SIG-M5 treated with dmso at 0.1 percent for 504 hours (cell line): ENCODE measurements at regions not wholly inside any gene's neighbourhood (a gene's known extent, or its start where the extent isn't known, plus 50 kb on each side); places are given as distances from the start of the nearest gene placed in this dataset.
A peak's percentile ranks its signal among the peaks of the same experiment; 100 is the strongest.

Experiments used
- DNase-seq: peaks from one replicate; lab custom pipeline; 2025; ENCODE audit not compliant: unreplicated experiment; lab: John Stamatoyannopoulos, UW

DNA sequence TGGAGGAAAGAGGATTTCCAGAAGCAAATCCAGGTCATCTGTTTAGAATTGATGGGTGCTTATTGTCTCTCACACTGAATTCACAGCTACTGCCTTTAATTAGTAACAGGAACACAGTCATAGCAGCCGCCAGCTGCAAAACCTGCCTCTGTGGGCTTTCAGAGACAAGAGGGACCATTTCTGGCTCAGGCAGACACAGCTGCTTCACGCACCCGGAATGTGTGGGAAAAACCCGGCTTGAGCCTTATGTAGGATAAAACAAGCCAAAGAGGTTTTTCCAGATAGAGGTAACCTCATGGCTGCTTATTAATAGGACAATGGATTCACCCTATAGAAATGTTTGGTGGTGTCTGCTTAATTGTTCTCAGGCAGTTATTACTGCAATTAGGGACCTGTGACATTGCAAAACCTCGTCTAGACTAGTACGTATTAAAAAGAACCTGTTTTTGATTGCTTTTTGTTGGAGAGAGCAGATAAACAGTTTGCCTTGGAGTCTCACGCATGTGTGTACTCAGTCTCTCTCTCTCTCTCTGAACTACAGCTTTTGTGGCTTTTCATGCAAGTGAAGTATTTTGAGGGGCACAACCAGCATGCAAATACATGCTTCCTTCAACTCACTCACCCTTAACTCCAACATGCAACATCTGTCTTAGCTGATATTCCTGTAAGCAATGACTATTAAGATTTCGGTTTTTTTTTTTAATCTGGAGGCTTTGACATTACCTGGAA lies 302.7 kb downstream of the PLK2 start:
- DNase-seq: no peak

DNA sequence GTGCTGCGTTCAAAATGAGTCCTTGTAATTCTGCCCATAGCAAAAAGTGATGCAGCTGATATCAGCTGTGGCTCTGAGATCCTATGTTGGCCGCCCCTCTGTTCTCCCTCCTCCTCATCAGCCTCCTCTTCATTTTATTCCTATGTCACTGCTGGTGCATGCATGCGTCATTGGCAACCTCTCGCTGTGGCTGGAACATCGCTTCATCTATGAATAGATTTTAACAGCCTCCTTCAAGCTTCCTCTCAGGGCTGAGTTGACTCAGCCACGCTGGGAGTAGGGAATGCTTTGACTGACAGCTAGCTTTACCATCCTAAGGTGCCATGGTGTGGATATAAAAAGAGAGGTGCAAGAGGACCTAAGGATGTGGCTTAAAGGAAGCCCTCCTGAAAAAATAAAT lies 303.5 kb downstream of the PLK2 start:
- no peak for DNase-seq

DNA sequence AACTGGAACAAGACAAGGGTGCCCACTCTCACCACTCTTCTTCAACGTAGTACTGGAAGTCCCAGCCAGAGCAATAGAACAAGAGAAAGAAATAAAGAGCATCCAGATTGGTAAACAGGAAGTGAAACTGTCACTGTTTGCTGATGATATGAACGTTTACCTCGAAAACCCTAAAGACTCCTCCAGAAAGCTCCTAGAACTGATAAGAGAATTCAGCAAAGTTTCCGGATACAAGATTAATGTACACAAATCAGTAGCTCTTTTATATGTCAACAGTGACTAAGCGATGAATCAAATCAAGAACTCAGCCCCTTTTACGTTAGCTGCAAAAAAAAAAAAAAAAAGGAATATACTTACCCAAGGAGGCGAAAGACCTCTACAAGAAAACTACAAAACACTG lies 306.6 kb downstream of the PLK2 start:
- DNase-seq: no peak

DNA sequence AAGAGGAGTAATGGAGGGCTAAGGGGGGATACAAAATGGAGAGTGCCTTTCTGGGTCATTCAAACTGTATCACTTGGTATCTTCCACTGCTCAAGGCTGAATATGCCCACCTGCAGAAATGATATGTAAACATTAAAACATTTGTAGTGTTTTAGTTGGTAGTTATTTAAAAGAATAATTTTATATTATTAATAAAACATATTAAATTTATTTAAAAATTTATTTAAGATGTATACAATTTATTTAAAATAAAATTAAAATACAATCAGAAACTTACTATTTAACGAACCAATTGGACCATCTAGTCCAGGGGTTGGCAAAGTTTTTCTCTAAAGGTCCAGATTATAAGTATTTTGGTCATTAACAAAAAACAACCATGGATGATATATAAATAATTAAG lies 308.5 kb downstream of the PLK2 start:
- DNase-seq: no peak

DNA sequence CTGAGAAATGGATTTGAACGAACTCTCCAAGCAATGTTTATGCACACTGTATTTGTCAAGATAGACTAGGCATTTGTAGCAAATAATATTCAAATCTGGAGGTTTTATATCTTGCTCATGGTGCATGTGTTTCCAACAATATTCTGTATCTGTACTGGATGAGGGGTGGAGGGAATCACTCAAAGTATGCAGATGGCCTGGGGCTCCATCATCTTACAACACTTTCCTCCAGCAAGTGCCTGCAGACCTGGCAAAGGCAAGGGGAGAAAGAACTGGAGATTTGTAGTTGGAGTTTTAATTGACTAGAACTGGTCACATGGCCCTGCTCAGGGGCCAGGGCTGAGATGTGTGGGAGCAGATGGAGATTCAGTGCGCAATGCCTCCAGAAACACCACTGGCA lies 309.0 kb downstream of the PLK2 start:
- DNase-seq: no peak

DNA sequence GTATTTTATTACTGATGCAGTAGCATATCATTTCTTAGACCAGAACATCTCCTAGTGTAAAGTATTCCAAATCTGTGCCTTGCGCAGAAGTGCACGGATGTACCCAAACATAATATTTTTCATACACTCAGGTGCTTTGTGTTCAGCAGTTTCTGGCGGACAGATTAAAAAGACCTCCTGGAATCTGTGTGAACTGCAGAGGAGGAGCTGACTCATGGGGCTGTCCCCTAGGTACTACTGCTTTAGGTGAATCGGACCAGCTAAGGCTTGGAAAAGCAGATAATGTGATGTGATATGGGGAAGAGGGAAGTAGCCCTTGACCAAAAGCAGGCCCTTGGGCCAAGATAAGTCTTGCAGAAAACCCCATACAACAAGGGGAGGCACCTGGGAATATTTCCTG lies 310.1 kb downstream of the PLK2 start:
- no peak for DNase-seq

DNA sequence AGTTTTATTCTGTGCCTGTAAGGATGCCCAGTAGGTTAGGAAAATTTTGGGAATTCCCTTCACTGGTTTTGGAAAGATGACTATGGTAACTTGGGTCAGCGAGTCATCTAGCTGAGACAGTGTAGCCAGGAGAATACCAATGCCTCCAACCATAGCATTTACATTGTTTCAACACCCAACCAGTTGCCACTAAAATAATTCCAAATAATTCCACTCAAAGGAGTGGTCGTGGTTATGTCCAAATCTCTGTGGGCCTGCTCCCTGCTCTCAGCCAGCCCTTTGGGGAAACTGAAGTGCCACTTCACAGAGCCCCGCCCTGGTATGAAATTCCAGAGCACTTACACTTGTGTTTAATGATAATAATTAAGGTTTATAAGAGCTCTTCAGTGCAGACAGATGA lies 310.5 kb downstream of the PLK2 start:
- no peak for DNase-seq

DNA sequence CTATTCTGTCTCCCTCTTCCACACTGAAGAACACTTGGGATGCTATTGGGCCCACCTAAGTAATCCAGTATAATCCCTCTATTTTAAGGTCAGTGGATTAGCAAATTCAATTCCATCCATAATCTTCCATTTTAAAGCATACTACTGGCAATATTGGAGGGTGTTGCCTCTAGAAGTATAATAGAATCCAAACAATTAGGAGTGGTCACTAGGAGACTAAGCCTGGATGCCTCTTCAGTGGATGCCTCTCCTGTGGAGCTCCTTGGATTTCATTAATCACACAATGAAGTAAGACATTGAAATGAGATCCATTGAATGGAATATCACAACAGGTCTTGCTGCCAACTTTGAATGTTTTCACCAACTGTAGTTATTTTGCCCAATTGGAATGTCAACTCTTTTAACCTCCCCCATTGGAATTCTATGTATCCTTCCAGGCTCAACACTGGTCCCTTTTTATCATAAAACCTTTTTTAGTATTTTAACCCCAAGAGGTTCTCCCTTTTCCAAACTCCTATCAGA lies 311.6 kb downstream of the PLK2 start:
- DNase-seq: no peak

DNA sequence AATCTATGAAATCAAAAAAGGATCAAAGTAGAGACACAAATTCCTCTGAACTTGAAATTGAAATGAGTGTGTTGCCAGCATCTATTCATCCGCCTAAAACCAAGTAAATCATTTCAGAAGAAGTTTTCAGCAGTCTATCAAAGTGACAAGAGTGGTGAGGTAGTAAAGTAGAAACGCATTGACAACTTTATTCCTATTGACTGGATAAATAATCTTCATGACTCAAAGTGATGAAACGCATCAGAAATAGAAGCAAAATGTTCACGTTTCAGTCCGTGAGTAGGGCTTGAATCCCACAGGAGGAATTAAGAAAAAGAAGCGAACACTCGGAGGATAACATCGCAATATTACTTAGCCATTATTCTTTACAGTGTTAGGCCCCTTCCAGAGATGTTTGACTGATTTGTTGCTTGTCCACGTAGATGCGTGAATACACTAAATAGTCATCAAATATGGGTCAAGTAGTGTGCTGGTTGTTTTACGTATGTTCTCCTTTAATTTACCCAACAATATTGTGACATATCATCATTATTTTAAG lies 314.4 kb downstream of the PLK2 start:
- no peak for DNase-seq

DNA sequence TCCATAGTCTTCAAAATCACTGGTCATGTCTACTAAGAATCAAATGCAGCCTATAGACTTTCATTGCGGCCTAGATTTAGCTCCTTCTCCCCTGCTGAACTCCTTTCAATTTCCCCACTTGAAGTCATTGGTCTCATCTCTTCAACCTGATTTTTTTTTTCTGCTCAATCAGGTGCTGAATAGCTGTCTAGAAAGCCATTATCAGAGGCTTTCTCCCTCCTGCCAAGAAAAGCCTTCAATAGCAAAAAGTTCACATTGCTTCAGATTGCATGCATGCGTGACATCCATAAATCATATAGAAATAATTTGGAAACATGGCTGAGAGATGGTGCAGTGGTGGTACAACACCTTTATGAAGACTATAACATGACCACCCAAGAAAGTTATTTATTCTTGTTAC lies 316.2 kb downstream of the PLK2 start:
- DNase-seq: no peak

DNA sequence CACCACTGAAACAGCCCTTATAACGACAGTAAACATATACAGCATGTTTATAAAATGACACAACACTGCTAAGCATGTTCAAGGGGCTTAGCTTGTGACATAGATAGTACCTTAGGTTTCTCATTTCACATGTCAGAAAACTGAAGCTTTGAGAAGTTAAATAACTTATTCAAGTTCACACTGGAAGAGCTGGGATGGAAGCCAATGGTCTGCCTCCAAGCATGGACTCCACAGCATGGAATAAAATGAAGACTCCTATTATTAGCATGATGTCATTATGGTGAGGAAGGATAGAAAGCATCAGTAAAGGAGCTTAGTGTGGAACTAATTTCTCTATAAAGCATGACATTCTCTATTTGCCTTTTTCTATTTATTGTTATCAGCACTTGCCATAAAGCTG lies 316.7 kb downstream of the PLK2 start:
- no peak for DNase-seq

DNA sequence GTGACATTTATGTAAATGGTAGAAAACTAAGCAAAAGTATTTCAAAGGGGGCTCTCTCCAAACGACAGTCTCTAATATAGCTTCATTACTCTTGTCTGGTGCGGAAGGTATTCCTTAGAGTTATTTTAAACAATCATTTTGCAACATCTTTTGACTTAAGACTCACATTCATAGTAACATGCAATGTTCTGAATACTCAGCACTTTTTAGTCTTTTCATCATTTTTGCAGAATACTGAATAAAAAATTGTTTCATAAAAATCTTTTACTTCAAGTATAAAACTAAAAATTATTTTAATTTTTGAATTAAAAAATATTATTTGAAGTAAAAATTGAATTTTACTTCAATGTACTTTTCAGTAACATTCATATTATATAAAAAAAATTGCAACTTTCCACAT lies 321.1 kb downstream of the PLK2 start:
- no peak for DNase-seq

DNA sequence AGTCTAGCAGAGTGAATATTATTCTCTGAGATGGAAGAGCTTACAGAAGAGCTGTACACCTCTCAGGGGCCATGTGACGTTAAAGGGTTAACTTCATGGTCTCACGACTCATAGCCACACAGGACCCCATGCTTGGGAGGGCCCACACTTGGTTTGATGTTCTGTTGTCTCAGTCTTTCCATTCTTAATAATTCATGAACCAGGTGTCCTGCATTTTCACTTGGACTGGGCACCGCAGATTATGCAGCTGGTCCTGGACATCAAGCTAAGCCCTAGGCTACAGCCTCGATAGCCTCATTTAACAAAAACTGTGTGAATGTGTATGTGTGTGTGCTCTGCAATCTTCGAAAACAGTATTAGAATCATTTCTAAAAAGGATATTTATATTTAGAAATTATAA lies 323.5 kb downstream of the PLK2 start:
- DNase-seq: no peak

DNA sequence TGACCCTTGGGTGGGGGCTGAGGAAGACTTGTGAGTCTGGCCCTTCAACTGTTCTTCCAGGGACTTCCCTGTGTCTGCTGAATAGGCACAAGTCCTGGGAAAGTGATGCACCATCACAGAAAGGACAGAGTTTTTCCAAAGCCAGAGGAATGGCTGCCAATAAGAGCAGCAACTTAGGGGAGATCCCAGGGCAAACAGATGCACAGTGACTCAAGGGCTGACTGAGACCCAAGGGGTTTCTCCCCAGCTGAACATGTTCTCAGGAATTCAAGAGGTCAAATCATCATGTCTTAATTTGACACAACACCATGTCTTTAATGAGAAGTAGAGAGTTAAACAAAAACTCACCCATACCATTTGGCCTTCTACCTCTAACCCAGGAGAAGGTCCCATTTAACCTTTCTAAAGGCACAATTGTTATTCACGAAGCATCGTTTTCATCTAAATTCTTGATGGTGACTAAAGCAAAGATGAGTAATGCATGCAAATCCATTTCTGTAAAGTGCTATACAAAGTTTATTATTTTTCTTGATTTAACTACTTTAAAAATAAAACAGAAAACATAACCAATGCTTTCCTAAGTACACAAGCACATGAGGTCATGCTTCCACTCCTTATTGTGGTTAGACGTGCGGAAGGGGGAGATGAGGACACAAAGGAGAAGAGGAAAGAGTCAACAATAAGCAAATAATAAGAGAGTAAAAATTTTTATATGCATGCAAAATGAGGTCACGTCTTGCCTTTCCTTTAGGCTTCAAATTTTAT lies 324.1 kb downstream of the PLK2 start:
- no peak for DNase-seq

DNA sequence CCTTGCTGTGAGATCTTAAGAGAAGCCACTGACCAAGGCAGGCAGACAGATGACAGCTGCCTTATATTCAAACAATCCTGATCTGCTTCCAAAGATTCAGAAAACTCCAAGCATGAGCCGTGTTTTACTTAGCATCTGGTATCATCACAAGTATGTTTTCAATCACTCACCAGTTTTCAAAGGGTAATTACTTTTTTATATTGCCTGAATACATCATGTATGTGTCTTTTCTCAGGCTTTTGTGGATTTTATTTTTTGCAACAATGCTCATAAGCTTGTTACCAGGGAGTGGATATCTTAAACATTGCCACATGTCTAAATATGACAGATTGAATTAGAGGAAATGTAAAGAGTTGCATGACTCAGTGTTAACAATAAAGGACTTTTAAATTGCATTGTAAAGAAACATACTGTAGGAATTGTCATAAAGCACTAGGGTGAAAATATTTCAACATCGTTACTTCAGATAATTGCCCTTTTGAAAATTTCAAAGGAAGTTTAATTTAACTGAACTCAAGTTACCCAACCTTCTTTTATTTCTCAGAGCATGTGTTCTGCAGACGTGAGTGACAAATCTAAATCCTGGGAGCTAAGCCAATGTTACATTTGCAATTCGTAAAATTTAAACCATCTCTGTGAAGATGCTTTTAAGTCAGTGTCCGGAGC lies 326.1 kb downstream of the PLK2 start:
- peak; percentile 54 for DNase-seq

DNA sequence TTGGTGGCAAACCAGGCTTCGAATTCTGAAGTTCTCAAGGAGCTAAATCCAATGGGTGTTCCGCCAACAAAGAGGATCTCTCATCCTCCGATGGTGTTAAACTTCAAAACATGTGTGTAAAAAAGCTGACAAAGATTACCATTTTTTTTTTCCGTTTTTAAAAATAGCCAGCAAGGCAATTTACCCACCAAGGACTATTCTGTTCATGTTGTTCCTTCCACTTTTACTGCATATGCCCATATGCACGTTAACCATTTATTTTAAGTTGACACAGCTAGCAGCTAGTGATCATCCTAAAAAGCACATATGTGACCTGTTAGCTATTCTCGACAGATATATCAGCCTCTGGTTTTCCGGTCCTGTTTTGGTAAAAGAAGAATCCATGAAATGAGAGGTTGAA lies 326.7 kb downstream of the PLK2 start:
- DNase-seq: no peak

DNA sequence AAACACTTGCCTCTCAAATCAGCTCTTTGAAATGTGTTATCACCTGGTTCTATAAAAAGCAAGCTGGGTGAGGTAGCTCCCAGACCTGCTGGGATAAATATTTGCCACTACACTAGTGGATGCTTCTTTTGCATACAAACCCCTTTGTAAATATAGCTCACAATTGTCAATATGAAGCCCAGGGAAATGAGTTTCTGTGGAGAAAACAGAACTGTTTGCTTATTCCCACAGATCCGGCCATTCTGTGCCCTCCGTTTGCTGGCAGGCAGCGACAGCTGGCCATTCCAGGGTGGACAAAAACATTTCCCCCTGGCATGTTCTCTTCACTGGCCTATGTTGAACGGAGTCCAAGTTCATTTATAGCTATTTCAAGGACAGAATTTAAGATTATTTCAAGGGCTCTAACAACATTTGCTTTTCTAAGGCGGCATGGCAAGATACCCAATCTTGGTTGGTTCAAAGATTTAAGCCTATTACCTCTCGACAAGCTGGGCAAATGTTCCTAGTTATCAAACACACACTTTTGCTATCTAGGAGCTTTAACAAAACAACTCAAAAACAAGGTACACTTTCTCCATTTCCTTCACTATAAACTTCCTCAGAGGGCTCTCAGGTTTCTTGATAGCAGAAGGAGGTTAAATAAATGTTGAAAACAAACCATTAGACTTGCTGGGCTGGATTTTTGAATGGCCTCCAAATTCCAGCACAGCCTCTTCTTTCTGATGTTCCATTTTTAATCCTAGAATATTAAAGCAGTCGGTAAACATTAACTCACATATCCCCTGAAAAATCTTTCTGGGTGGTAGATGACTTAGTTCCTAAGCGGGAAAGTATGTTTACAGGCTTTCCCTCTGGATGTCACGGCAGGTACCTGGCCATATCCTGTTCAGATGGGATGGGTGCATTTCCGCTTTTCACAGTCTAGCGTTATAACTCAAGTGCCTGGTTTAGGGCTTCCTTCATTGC lies 332.3 kb downstream of the PLK2 start:
- no peak for DNase-seq

DNA sequence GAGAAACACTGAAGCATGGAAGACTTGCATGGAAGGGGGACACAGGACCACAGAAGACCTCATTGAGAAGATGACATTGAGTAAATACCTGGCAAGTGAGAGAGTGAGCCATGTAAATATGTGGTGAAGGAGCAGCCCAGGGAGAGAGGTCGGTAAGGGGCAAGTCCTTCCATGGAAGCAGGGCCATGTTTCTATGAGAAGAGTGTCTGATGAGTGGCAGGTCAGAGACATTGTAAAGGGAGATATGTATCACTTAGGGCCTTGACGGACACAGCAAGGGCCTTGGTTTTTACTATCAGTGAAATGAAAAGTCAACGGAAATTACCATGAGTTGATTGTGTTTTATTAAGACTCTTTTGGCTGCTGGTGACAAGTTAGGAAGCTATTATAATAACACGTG lies 336.4 kb downstream of the PLK2 start:
- no peak for DNase-seq

DNA sequence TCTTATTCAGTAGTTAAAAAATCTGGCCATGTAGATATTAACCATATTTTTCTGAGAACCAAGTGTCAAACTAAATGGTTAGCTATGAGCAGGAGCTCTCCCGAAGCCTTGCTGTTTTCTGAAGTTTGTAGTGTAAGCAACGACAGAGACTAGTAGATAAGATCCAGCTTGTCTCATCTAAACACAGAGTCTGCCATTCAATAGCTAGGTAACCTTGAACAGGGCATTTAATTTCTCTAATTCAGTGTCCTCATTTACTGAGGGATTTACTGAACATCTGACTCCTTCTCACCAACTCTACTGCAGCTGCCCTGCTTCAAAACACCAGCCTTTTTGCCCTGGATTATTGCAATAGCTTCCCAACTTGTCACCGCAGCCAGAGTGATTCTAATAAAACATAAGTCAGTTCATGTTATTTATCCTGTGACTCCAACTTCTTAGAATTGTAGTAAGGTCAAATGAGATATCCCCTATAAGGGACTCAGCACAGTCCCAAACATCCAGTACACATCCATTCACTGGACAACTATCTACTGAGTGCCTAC lies 337.0 kb downstream of the PLK2 start:
- DNase-seq: no peak

DNA sequence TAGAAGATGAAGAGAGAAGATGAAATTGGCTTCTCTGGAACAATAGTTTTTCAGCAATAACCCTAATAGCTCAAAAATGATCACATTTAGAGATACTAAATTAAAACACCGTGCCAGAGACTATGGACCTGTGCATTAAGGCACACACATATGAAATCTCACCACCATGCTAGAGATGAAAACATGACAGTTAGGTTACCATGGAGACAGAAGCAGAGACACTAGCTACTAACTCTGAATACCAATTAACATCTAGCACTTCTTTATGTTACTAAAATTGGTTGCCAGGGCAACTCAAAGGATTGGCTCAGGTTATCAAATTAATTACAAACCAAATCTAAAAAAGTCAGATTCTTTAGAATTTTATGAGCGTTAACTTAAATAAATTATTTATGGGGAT lies 337.7 kb downstream of the PLK2 start:
- no peak for DNase-seq
